ENCODE measurements at regions not wholly inside any gene's neighbourhood (a gene's known extent, or its start where the extent isn't known, plus 50 kb on each side); places are given as distances from the start of the nearest gene placed in this dataset.

DNA sequence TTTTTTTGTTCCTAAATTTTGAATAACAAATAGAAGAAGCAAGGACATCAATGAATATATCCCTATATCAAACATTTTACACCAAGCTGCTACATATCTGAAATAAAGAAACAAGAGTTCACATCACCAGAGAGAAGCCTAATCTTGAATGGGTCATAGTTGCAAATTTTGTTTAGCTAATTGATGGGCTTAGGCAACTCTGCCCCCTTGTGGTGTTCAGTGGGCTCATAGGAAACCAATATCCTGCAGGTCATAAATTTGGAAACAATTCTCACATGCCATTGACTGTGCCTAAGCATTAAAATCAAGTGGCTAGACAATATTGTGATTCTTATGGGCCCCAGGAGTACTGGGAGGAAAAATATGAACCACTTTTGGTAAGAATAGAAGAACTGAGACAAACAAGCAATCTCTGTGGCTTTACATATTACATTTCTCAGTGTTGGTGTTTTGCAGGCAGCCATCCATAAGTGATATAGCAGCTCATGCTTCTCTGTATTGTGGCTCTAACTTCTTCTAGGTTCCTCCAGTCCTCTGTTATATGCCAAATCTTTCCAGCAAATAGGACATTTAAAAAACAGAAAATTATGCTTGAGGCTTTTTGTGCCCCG is 1262.8 kb upstream of the PRMT6 start:
- TF ChIP-seq ZNF816 (CRISPR knock-in tag; IDR thresholded peaks at IDR 0.05; ENCODE audit: borderline replicate concordance) (no peak), HMG20A (CRISPR knock-in tag; IDR thresholded peaks at IDR 0.05; ENCODE audit: borderline replicate concordance) (no peak), ZNF138 (CRISPR knock-in tag; IDR thresholded peaks at IDR 0.05; ENCODE audit: low read depth) (no peak)
